GM21367 (cell line): ENCODE measurements at regions not wholly inside any gene's neighbourhood (a gene's known extent, or its start where the extent isn't known, plus 50 kb on each side); places are given as distances from the start of the nearest gene placed in this dataset.

Experiments
- ATAC-seq: cut with Tn5 transposase; IDR thresholded peaks from one replicate; pipeline ENCODE4 v1.9.1; 2021; ENCODE audit not compliant: unreplicated experiment

GRCh38 chr13:75135325-75135825 lies 346.6 kb downstream of the TBC1D4 start:
- ATAC-seq = no peak

GRCh38 chr13:75132701-75133695 lies 349.0 kb downstream of the TBC1D4 start:
- ATAC-seq = no peak

GRCh38 chr13:75129331-75129730 lies 352.6 kb downstream of the TBC1D4 start:
- no peak for ATAC-seq

- no peak for ATAC-seq
Observed at GRCh38 chr13:75124415-75124814, 357.6 kb downstream of the TBC1D4 start.

GRCh38 chr13:75123428-75123827 lies 358.5 kb downstream of the TBC1D4 start:
- ATAC-seq = no peak

- no peak for ATAC-seq
Observed at GRCh38 chr13:75120085-75120484, 361.9 kb downstream of the TBC1D4 start.

- ATAC-seq = no peak
Observed at GRCh38 chr13:75115171-75115570, 366.8 kb downstream of the TBC1D4 start.

GRCh38 chr13:75103976-75104375 lies 378.0 kb downstream of the TBC1D4 start:
- no peak for ATAC-seq

GRCh38 chr13:75102001-75102716 lies 379.8 kb downstream of the TBC1D4 start:
- ATAC-seq = no peak

- ATAC-seq = no peak
Observed at GRCh38 chr13:75101348-75101747, 380.6 kb downstream of the TBC1D4 start.

GRCh38 chr13:75092143-75092542 lies 389.8 kb downstream of the TBC1D4 start:
- no peak for ATAC-seq

- no peak for ATAC-seq
Observed at GRCh38 chr13:75091718-75092117, 390.3 kb downstream of the TBC1D4 start.

- ATAC-seq = no peak
Observed at GRCh38 chr13:75090872-75091615, 390.9 kb downstream of the TBC1D4 start.

- no peak for ATAC-seq
Observed at GRCh38 chr13:75088915-75089314, 393.1 kb downstream of the TBC1D4 start.

GRCh38 chr13:75079226-75079625 lies 402.7 kb downstream of the TBC1D4 start:
- no peak for ATAC-seq

- no peak for ATAC-seq
Observed at GRCh38 chr13:75076476-75076875, 405.5 kb downstream of the TBC1D4 start.

- ATAC-seq = no peak
Observed at GRCh38 chr13:75073786-75074185, 408.2 kb downstream of the TBC1D4 start.

GRCh38 chr13:75072891-75073290 lies 409.1 kb downstream of the TBC1D4 start:
- no peak for ATAC-seq

GRCh38 chr13:75072368-75072767 lies 409.6 kb downstream of the TBC1D4 start:
- no peak for ATAC-seq

GRCh38 chr13:75071796-75072195 lies 410.2 kb downstream of the TBC1D4 start:
- no peak for ATAC-seq

- ATAC-seq = no peak
Observed at GRCh38 chr13:75071395-75071794, 410.6 kb downstream of the TBC1D4 start.
